ENCODE measurements at regions not wholly inside any gene's neighbourhood (a gene's known extent, or its start where the extent isn't known, plus 50 kb on each side); places are given as distances from the start of the nearest gene placed in this dataset.
"Not testable (repeated sequence)": the region's sequence is repeated elsewhere in the genome, so short reads cannot be mapped to it uniquely, and the experiment has no call there.

DNA sequence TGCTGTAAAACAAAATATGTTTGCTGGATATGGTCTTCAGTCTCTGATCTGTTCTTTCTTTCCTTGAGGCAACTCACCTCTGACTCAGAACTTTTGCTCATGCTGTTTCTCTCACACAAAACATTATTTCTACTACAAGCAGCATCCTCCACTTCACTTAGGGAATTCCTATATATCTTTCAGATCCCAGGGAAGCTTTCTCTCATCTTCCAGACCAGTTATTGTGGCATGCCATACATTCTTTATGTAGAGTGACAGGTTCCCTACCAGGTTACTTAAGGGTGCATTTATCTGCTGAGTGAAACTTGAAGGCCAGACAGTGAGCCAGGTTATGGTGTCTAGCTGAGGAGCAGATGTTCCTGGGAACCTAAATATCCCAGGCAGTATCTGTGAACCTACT lies 1226.0 kb downstream of the CDH8 start:
- intact Hi-C loops (cut with micrococcal nuclease): no loop called here
- H3K4me3 Mint-ChIP-seq: no peak overlapping the region
- no peak for DNase-seq
- no peaks in the 10 kb centered on the region for H3K4me1 Mint-ChIP-seq
- H3K27me3 Mint-ChIP-seq: no peaks in the 10 kb centered on the region
- H3K9me3 Mint-ChIP-seq: peaks cover 1% of the 10 kb centered on the region
- H3K36me3 Mint-ChIP-seq (ENCODE audit: low read depth): no peaks in the 10 kb centered on the region
- H3K27ac Mint-ChIP-seq: no peak overlapping the region

DNA sequence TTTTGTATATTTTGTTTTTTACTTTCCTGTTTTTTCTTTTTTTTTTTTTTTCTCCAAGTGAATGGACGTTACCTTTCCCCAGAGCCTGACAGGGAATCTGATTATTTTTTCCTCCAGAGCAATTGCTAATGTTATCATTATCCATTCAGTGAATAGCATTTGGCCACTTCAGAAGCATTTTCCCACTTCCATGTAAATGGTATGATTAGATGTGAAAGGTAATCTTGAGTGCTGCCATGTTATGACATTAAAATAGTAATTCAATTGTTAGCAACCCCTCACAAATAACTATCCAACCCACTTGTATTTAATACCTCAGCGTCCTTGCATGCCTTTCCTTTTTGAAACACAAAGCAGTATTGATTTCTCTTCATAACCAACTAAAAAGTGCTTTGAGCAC lies 1243.8 kb downstream of the CDH8 start:
- no peak for DNase-seq
- H3K36me3 Mint-ChIP-seq (ENCODE audit: low read depth): no peaks in the 10 kb centered on the region
- no peaks in the 10 kb centered on the region for H3K27me3 Mint-ChIP-seq
- H3K4me1 Mint-ChIP-seq: no peaks in the 10 kb centered on the region
- intact Hi-C loops (cut with micrococcal nuclease): no loop called here
- no peak overlapping the region for H3K4me3 Mint-ChIP-seq
- no peak overlapping the region for H3K27ac Mint-ChIP-seq
- peaks cover 3% of the 10 kb centered on the region for H3K9me3 Mint-ChIP-seq

DNA sequence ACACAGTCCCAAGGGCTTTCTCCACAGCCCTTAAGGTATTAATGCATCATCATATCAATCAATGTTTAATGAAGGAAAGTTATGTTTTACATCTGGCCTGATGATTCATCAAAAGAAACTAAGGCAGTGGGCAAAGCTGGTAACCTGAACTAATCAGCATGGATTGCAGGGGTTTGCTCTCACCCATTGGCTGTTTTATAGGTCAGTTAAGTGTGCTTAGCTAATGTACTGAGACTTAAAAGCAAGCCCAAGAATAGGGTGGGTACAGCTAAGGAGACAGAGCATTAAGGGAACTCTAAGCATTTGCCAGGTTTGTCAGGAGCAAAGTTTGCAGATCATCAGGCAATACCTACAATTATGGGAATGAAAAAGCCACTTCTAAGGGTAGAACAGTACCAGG lies 1247.6 kb downstream of the CDH8 start:
- H3K9me3 Mint-ChIP-seq: peaks cover 3% of the 10 kb centered on the region
- no peaks in the 10 kb centered on the region for H3K36me3 Mint-ChIP-seq (ENCODE audit: low read depth)
- H3K27ac Mint-ChIP-seq: no peak overlapping the region
- DNase-seq: no peak
- H3K4me1 Mint-ChIP-seq: no peaks in the 10 kb centered on the region
- H3K4me3 Mint-ChIP-seq: no peak overlapping the region
- H3K27me3 Mint-ChIP-seq: no peaks in the 10 kb centered on the region
- intact Hi-C loops (cut with micrococcal nuclease): no loop called here

DNA sequence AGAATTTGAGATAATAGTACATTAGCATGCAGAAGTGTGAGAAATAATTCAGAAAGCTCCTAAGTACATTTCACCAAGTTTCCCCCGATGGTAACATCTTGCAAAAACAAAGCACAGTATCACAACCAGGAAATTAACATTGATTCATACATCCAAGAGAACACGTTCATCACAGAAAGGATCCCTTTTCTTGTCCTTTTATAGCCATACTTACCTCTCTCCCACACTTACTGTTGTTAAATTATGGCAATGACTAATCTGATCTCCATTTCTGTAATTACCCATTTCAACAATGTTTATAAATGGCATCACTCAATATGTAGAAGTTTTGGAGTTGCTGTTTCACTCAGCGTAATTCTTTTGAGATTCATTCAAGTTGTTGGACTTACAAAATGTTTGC lies 1260.0 kb downstream of the CDH8 start:
- H3K9me3 Mint-ChIP-seq: peaks cover 9% of the 10 kb centered on the region
- no peak overlapping the region for H3K4me3 Mint-ChIP-seq
- H3K4me1 Mint-ChIP-seq: no peaks in the 10 kb centered on the region
- no peaks in the 10 kb centered on the region for H3K36me3 Mint-ChIP-seq (ENCODE audit: low read depth)
- intact Hi-C loops (cut with micrococcal nuclease): no loop called here
- DNase-seq: no peak
- no peaks in the 10 kb centered on the region for H3K27me3 Mint-ChIP-seq
- no peak overlapping the region for H3K27ac Mint-ChIP-seq

DNA sequence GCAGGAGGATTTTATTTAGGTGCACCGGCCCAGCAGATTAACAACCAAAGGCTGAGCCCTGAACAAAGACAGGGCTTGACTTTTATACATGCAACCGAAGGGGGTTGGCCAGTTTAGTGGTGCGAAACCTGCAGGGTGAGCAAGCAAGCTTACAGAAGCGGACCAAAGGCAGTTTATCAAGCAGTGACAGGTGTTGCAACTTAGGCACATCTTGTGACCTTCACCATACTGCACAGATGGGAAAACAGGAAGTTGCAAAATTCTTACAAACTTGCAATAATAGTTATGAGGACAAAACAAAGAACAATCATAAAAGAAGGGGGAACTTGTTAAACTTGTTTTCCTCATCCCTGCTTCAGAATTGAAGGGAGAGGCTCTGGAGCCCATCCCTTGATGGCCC lies 1265.1 kb downstream of the CDH8 start:
- Mint-ChIP-seq H3K9me3 (peaks cover 13% of the 10 kb centered on the region), H3K4me3 (no peak overlapping the region), H3K27me3 (no peaks in the 10 kb centered on the region), H3K4me1 (no peaks in the 10 kb centered on the region), H3K27ac (no peak overlapping the region), H3K36me3 (ENCODE audit: low read depth) (no peaks in the 10 kb centered on the region)
- DNase-seq: no peak
- intact Hi-C loops (cut with micrococcal nuclease): no loop called here

DNA sequence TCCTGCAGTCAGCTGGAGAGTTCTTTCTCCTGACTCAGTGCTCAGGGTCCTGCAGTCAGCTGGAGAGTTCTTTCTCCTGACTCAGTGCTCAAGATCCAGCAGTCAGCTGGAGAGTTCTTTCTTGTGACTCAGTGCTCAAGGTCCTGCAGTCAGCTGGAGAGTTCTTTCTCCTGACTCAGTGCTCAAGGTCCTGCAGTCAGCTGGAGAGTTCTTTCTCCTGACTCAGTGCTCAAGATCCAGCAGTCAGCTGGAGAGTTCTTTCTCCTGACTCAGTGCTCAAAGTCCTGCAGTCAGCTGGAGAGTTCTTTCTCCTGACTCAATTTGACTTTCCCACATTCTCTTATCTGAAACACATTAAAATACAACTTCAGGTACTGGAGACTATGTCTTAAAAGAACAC lies 1265.9 kb downstream of the CDH8 start:
- H3K27me3 Mint-ChIP-seq; H3K36me3 Mint-ChIP-seq (ENCODE audit: low read depth); H3K4me1 Mint-ChIP-seq; H3K4me3 Mint-ChIP-seq; DNase-seq; H3K27ac Mint-ChIP-seq; intact Hi-C loops (cut with micrococcal nuclease): not testable (repeated sequence)
- peaks cover 13% of the 10 kb centered on the region for H3K9me3 Mint-ChIP-seq

DNA sequence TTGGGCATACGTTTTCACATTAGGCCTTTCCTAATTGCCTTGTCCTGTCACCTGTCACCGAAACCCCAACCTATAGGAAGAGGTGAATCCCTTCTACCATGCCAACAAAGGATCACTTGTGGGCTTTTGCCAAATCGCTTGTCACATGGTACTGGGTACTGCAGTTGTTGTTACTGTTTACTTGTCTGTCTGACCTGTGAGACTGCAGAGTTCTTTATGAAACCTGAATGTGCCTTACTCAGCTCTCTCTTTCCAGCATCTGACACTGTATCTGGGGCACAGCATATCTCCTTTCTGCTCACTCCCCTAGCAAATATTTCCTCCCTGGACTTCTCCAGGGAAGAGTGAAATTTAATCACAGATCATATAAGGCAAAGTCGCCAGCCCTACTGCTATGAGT lies 1272.4 kb downstream of the CDH8 start:
- Mint-ChIP-seq H3K4me3 (no peak overlapping the region), H3K27ac (no peak overlapping the region), H3K9me3 (peaks cover 7% of the 10 kb centered on the region), H3K27me3 (no peaks in the 10 kb centered on the region), H3K4me1 (no peaks in the 10 kb centered on the region), H3K36me3 (ENCODE audit: low read depth) (no peaks in the 10 kb centered on the region)
- intact Hi-C loops (cut with micrococcal nuclease): no loop called here
- no peak for DNase-seq

DNA sequence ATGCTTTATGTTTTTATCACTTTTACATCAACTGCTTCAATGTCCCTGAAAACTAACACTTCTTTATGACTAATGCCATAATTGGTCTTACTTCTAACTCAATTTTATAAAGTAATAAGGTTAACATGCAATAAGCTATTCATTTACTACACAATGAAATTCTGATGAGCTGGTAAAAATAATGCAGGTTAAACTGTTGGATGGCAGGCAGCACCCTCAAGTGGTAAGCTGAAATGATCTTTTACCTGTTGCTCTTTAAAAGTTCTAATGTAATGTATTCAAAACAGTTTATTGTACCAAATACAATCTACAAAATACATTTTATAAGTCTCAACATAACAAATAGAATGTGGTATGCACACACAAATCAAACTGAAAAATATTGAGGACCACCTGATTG lies 1280.3 kb downstream of the CDH8 start:
- Mint-ChIP-seq H3K27ac (no peak overlapping the region), H3K9me3 (no peaks in the 10 kb centered on the region), H3K4me3 (no peak overlapping the region), H3K36me3 (ENCODE audit: low read depth) (no peaks in the 10 kb centered on the region), H3K4me1 (no peaks in the 10 kb centered on the region), H3K27me3 (no peaks in the 10 kb centered on the region)
- no peak for DNase-seq
- intact Hi-C loops (cut with micrococcal nuclease): no loop called here

DNA sequence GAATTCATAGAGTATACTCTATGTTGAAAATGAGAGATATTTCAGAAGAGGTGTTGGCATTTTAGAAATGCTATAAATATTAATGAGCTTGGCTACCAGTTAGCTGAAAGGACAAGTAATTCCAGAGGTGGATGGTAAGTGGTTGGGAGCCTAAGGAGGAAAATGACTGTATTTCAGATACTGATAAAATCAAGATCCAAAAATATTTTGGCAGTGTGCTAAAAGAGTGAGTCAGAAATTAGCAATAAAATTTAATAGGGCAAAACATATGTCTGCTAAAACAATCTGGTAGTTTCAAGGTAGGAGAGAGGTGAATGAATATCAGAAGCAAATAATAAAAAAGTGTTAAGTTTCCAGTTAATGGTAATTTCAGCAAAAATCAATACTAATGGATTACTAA lies 1287.9 kb downstream of the CDH8 start:
- H3K27me3 Mint-ChIP-seq: no peaks in the 10 kb centered on the region
- H3K27ac Mint-ChIP-seq: no peak overlapping the region
- intact Hi-C loops (cut with micrococcal nuclease): no loop called here
- H3K4me1 Mint-ChIP-seq: no peaks in the 10 kb centered on the region
- H3K36me3 Mint-ChIP-seq (ENCODE audit: low read depth): no peaks in the 10 kb centered on the region
- DNase-seq: no peak
- peaks cover 3% of the 10 kb centered on the region for H3K9me3 Mint-ChIP-seq
- H3K4me3 Mint-ChIP-seq: no peak overlapping the region

DNA sequence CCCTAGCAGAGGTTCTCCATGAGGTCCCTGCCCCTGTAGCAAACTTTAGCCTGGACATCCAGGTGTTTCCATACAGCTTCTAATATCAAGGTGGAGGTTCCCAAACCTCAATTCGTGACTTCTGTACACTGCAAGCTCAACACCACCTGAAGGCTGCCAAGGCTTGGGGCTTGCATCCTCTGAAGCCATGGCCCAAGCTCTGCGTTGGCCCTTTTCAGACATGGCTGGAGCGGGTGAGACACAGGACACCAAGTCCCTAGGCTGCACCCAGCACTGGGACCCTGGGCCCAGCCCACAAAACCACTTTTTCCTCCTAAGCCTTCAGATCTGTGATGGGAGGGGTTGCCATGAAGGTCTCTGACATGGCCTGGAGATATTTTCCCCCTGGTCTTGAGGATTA lies 1292.0 kb downstream of the CDH8 start:
- Mint-ChIP-seq H3K4me3 (no peak overlapping the region), H3K9me3 (peaks cover 3% of the 10 kb centered on the region), H3K4me1 (no peaks in the 10 kb centered on the region), H3K27me3 (no peaks in the 10 kb centered on the region), H3K36me3 (ENCODE audit: low read depth) (no peaks in the 10 kb centered on the region), H3K27ac (no peak overlapping the region)
- DNase-seq: no peak
- intact Hi-C loops (cut with micrococcal nuclease): no loop called here

DNA sequence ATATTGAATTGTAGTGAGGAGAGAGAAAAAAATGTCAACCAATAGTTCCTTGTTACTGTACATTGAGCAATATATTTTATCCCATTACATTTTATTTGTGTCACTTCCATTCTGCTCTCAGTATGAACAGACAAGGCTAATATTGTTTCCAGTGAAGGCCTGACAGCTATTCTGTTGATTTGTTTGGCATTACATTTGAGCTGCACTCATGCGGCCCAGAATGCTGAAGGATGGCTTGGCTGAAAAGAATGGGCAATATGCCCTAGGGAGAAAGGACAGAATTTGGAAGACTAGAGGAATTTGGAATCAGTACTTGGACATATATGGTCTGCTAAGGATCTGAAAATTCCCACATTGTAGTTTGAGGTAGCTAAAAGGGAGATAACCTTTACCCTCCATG lies 1294.4 kb downstream of the CDH8 start:
- no peaks in the 10 kb centered on the region for H3K36me3 Mint-ChIP-seq (ENCODE audit: low read depth)
- no peaks in the 10 kb centered on the region for H3K9me3 Mint-ChIP-seq
- no peak for DNase-seq
- H3K27ac Mint-ChIP-seq: no peak overlapping the region
- H3K4me1 Mint-ChIP-seq: no peaks in the 10 kb centered on the region
- H3K4me3 Mint-ChIP-seq: no peak overlapping the region
- H3K27me3 Mint-ChIP-seq: no peaks in the 10 kb centered on the region
- intact Hi-C loops (cut with micrococcal nuclease): no loop called here

DNA sequence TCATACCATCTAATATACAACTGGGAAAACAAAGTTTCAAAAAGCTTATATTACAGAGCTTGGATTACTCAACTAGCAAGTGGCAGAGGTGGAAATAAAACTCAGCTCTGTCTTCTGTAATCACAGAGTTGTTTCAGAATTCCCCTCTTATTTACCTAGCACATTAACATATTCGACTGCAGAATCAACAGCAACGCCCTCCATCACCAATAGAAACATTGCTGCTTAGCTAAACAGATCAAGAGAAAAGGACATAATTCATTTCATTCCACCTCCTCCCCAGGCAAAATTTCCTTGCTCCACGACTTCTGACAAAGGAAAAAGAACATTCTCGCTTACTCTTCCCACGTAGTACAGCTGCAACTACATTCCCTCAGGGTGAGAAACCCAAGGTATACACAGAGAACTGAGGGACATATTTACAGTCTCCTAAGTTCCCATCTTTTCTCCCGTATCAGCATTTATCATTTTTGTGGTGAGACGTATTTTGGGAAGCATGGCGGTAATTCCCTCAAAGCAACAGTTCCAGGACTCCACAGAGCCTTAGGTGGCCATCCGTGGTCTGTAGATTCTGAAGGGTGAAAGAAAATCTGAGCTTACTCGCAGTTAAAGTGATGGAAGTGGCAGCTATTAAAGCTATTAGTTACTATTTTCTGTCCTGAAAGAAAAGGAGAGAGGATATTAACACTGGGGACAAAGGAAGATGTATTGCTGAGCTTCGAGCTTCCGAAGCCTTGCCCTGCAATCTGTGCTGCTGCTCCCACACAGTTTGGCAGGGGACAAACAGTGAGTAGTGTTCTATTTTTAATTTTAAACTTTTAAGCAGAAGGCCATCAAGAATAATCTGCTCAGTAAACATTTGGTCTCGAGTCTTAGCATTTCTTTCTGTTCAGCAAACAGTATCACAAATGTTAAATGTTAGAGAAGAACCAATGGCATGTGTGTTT lies 1296.2 kb downstream of the CDH8 start:
- Mint-ChIP-seq H3K4me1 (no peaks in the 10 kb centered on the region), H3K36me3 (ENCODE audit: low read depth) (no peaks in the 10 kb centered on the region), H3K27me3 (no peaks in the 10 kb centered on the region), H3K4me3 (no peak overlapping the region), H3K9me3 (peaks cover 7% of the 10 kb centered on the region), H3K27ac (no peak overlapping the region)
- no peak for DNase-seq
- intact Hi-C loops (cut with micrococcal nuclease): no loop called here

DNA sequence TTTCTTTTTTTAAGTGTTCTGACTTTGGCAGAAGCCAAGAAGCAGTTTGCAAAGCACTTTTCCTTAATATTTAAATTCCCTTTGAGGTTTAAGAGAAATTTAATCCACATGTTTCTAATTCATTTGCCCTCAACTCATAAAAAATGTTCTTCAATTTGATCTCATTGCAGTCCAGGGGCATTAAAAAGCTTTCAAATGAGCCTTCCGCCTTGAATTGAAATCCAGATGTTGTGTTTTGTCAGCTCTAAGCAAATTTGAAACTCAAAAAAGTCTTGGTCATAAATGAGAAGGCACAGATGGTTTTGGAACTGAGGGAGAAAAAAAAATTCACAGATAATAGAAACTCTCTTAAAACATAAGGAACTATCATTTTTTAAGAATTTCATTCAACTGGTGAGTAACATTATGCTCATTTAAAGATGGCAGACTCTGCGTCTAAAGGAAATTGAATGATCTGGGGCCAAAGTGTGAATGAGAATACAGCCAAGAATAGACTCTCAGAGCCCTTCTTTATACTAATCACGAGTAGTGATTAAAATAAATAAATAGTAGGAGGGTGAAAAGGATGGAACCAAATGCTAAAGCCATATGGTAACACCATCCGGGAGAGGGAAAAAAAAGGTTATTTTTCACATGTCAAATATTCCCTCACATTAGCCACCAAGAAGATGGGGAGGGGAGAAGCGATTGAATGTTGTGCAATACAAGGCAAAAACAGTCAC lies 1304.7 kb downstream of the CDH8 start:
- Mint-ChIP-seq H3K9me3 (peaks cover 14% of the 10 kb centered on the region), H3K27me3 (no peaks in the 10 kb centered on the region), H3K4me3 (no peak overlapping the region), H3K4me1 (no peaks in the 10 kb centered on the region), H3K27ac (no peak overlapping the region), H3K36me3 (ENCODE audit: low read depth) (no peaks in the 10 kb centered on the region)
- intact Hi-C loops (cut with micrococcal nuclease): no loop called here
- DNase-seq: no peak

DNA sequence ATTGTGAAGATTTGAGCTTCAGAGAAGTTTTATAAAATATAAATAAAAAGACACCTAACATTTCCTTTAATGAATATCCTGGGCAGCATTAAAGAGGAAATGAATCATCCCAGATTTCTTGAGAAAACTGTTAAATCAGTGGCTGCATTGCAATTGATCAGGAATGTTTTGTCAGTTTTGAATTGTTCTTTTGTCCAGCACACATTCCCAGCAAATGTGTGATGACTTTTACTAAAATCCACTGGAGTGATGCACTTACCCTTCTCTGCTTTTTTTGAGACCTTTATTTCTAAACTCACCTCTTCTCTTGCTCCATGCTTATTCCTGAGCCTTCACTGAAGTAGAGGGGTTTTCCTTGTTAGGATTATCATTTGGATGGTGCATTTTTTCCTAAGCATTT lies 1307.2 kb downstream of the CDH8 start:
- Mint-ChIP-seq H3K4me3 (no peak overlapping the region), H3K27ac (no peak overlapping the region), H3K4me1 (no peaks in the 10 kb centered on the region), H3K27me3 (no peaks in the 10 kb centered on the region), H3K9me3 (peaks cover 8% of the 10 kb centered on the region), H3K36me3 (ENCODE audit: low read depth) (no peaks in the 10 kb centered on the region)
- no peak for DNase-seq
- intact Hi-C loops (cut with micrococcal nuclease): no loop called here
